GM19467 (cell line): ENCODE measurements at regions not wholly inside any gene's neighbourhood (a gene's known extent, or its start where the extent isn't known, plus 50 kb on each side); places are given as distances from the start of the nearest gene placed in this dataset.
"Not testable (repeated sequence)": the region's sequence is repeated elsewhere in the genome, so short reads cannot be mapped to it uniquely, and the experiment has no call there.

ENCODE experiments used
- ATAC-seq: cut with Tn5 transposase; IDR thresholded peaks from one replicate; pipeline ENCODE4 v1.9.1; 2021; ENCODE audit warnings: mild to moderate bottlenecking, moderate library complexity; ENCODE audit not compliant: unreplicated experiment

GRCh38 chr7:29696402-29696801, 109.9 kb upstream of the WIPF3 start:
- ATAC-seq: not testable (repeated sequence)

GRCh38 chr7:29699723-29700122, 106.6 kb upstream of the WIPF3 start:
- not testable (repeated sequence) for ATAC-seq

GRCh38 chr7:29701540-29701939, 104.8 kb upstream of the WIPF3 start:
- not testable (repeated sequence) for ATAC-seq

GRCh38 chr7:29703830-29704229, 102.5 kb upstream of the WIPF3 start:
- ATAC-seq: not testable (repeated sequence)

GRCh38 chr7:29709002-29709401, 97.3 kb upstream of the WIPF3 start:
- not testable (repeated sequence) for ATAC-seq

GRCh38 chr7:29723127-29723526, 83.2 kb upstream of the WIPF3 start:
- ATAC-seq: not testable (repeated sequence)

GRCh38 chr7:29723599-29723998, 82.7 kb upstream of the WIPF3 start:
- ATAC-seq: no peak

- not testable (repeated sequence) for ATAC-seq
Observed at GRCh38 chr7:29729534-29730165, 76.7 kb upstream of the WIPF3 start.

GRCh38 chr7:29734246-29734731, 72.0 kb upstream of the WIPF3 start:
- ATAC-seq: no peak

GRCh38 chr7:29747645-29748245, 58.6 kb upstream of the WIPF3 start:
- not testable (repeated sequence) for ATAC-seq

GRCh38 chr7:29748286-29749099, 57.8 kb upstream of the WIPF3 start:
- ATAC-seq: no peak

GRCh38 chr7:29749701-29750321, 56.5 kb upstream of the WIPF3 start:
- no peak for ATAC-seq

GRCh38 chr7:29750373-29750940, 55.9 kb upstream of the WIPF3 start:
- ATAC-seq: not testable (repeated sequence)

- not testable (repeated sequence) for ATAC-seq
Observed at GRCh38 chr7:29751012-29751411, 55.3 kb upstream of the WIPF3 start.

- ATAC-seq: no peak
Observed at GRCh38 chr7:29754874-29755490, 51.3 kb upstream of the WIPF3 start.
